IPS-NIHi11 (cell line): ENCODE measurements at regions not wholly inside any gene's neighbourhood (a gene's known extent, or its start where the extent isn't known, plus 50 kb on each side); places are given as distances from the start of the nearest gene placed in this dataset.
"Not testable (repeated sequence)": the region's sequence is repeated elsewhere in the genome, so short reads cannot be mapped to it uniquely, and the experiment has no call there.

ENCODE experiments used
- DNase-seq: peaks from one replicate; pipeline ENCODE4 v3.0.0; 2012; ENCODE audit warnings: mixed read lengths, low spot score

- no peak for DNase-seq
Measured at GRCh38 chr12:18794000-18794399, 56.1 kb downstream of the CAPZA3 start.

DNA sequence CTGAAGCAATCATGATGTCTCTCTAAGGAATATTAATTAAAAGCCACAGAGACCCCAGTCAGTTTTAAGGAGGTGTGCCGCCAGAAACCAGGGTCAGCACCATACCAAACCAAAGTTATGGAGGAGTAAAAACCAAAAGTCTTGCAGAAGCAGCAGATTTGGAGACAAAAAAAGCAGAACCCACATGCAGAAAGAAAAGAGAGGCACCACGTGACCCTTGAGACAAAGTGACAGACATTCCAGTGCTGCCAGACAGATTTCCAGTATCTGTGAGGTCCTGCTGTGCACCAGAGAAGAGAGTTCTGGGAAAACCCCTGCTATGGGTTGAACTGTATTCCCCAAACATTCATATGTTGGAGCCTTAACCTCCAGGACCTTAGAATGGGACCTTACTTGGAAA is 59.7 kb downstream of the CAPZA3 start:
- DNase-seq, result no peak

DNA sequence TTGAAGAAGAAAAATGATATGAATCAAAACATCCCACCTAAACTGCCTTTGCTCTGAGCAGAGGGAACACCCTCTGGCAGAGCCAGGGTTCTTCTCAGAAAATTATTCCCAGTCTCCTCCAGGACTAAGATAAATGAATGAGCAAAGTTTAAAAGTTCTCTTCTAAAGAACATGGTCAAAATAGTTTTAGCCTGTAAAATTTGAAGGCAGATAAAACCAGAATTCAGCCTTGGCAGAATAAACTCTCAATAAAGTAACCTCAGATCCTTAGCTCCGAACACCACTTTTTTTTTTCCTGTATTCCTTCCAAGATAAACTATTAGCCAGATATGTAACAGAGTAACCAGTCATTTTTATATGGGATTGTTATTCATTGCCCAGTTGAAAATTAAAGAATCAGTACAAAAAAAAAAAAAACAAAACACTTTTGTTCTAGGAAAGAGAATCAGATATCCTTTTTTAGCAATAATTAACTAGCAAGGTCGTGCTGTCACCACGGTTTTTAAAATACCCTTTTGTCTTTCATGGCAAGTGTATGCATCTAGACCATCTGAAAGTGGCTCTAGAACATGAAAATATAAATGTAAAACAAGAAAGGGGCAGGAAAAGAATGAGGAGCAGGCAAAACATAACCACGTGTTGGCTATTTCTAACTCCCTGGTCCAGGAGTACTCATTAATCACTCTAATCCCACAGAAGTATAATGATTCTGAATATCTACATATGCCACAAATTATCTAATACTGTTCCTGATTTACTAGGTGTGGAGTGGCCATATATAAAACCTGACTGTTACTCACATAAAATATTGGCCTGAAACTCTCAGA is 60.8 kb downstream of the CAPZA3 start:
- DNase-seq, result no peak

GRCh38 chr12:18799561-18799960 is 61.6 kb downstream of the CAPZA3 start:
- no peak for DNase-seq

DNA sequence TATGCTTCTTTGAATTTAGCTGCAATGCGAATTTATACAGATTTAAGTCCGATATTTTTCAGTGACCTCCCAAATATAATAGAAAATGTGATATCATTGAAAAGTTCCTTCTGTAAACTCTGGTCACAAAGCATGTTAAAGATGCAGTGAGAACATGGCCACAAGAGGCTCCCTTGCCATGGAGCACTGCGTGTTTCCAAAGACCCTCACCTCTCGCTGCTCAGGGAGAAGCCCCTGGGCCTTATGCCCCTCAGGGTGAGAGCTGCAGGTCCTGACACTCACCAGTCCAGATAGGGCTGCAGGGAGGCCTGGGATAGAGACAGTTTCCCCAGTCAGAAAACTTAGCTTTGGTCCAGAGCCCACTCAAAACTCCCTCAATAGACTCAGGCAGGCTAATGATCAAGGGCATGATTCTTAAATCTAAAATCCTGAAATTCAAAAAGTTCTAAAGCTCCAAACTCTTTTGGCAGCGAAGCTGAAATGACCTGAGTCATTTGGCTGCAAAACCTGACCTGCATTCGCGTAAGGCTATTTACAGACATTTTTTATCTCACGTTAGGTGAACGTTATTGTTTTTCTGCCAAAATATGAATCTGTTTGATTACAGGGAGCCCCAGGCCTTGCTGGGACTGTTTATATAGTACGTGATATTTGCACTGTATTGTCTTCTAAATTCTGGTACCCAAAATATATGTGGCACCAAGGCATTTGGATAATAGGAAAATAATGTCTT is 67.8 kb downstream of the CAPZA3 start:
- peak; percentile 55 for DNase-seq

- DNase-seq, result no peak
Measured at GRCh38 chr12:18807714-18808113, 69.8 kb downstream of the CAPZA3 start.

- no peak for DNase-seq
Measured at GRCh38 chr12:18808221-18808620, 70.3 kb downstream of the CAPZA3 start.

GRCh38 chr12:18810537-18811253 is 72.8 kb downstream of the CAPZA3 start:
- DNase-seq, result no peak

GRCh38 chr12:18811273-18811672 is 73.4 kb downstream of the CAPZA3 start:
- DNase-seq, result no peak

DNA sequence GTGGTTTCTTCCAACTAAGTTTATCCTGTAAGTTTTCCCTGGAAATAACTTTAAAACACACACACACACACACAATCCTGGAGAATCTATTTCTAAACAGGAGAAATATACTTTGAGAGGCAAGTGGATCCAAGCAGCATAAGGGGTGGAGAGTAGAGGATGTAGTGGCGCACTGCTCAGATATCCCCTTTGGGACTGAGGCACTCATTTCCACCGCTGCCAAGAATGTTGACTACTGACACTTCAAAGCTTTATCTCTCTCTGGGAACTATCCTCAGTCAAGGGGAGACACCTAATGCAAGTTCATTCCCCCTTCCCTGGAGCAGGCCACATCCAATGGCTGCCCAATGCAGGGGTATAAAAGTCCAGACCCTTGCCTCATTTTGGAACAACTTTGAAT is 75.8 kb downstream of the CAPZA3 start:
- DNase-seq, result no peak

GRCh38 chr12:18818579-18819268 is 80.8 kb downstream of the CAPZA3 start:
- DNase-seq, result no peak

DNA sequence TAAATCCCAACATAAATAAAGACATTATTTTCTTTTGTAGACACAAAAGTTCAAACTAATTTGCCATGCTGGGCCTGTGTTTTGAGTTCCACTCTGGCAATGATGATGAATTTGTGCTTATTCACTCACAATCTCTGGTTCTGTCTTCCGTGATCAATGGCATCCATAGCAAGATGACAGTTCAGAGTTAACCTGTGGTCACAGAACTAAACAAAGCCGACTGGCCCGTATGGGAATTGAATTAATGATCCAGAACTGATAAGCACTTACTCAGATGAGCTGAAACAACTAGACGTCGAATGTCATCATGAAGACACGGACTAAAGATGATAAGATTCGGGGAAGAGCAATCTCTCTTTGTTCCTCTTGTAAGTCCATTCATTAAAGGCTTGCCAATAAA is 81.6 kb downstream of the CAPZA3 start:
- DNase-seq, result no peak

DNA sequence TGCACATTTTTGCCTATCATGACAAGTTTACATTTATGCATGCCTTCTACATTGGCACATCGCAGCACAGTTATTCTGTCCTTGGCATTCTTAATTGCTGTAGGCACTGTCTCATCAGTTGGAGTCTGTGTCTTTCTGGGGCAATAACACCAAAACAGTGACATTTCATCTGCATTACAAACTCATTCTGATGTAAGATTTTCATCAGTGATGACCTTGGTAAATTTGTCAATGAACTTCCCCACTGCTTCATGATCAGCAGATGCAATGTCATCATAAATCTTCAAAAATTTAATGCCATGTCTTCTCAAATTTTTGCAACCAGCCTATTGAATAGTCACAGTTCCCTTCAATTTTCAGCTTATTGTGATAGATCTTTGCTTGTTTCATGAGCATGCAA is 85.5 kb downstream of the CAPZA3 start:
- no peak for DNase-seq

- DNase-seq, result no peak
Measured at GRCh38 chr12:18824287-18824686, 86.4 kb downstream of the CAPZA3 start.

GRCh38 chr12:18825138-18825537 is 87.2 kb downstream of the CAPZA3 start:
- no peak for DNase-seq

GRCh38 chr12:18827913-18828312 is 90.0 kb downstream of the CAPZA3 start:
- DNase-seq, result no peak

DNA sequence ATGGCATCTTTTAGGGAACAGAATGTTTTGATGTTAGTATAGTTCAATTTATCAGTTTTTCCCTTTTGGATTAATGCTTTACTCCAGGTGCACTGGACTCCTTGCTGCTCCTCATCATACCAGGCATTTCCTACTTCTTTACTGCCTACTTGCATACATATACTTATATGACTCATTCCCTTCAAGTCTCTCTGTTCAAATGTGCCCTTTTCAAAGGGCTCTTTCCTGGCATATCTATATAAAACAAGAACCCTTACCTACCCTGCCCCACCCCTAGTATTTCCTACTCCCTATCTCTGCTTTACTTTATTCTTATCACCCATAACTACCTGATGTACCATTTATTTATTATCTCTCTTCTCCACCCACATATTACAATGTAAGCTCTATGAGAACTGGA is 90.6 kb downstream of the CAPZA3 start:
- no peak for DNase-seq

DNA sequence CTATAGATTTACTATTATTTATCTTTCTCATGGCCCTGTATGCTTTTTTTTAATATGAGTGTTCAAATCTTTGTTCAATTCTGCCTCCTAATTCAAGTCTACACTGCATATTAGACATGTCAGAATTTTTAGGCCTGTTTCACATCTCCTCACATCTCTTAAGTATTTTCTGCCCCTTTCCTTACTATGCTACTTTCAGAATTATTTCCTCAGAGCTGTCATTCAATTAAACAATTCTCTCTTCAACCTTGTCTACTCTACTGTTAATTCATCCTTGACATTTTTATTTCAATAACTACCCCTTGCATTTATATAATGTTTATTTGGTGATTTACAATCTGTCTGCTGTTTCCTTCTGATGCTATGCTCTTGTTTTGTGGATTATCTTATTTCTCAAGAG is 91.1 kb downstream of the CAPZA3 start:
- DNase-seq, result no peak

DNA sequence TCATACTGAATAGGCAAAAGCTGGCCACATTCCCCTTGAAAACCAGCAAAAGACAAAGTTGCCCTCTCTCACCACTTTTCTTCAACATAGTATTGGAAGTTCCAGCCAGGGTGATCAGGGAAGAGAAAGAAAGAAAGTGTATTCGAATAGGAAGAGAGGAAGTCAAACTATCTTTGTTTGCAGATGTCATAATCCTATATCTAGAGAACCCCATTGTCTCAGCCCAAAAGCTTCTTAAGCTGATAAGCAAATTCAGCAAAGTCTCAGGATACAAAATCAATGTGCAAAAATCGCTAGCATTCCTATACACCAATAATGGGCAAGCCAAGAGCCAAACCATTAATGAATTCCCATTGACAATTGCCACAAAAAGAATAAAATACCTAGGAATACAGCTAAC is 95.0 kb downstream of the CAPZA3 start:
- DNase-seq, result not testable (repeated sequence)

DNA sequence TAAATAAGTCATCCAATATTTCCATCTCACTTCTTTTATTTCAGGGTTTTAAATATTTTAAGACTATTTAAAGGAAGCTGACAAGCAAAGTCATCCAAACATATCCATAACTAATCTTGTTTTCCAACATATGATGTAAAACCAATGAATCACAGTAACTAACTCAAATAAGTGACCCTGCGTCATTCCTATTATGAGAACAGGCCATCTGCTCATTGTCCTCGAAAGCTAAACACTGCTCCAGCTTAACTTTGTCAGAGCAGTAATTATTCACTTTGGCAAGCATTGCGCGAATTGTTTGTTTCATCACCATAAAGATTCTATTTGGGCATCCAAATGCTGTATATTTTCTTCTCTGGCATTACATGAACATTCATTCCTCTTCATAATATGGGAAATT is 99.1 kb downstream of the CAPZA3 start:
- no peak for DNase-seq

DNA sequence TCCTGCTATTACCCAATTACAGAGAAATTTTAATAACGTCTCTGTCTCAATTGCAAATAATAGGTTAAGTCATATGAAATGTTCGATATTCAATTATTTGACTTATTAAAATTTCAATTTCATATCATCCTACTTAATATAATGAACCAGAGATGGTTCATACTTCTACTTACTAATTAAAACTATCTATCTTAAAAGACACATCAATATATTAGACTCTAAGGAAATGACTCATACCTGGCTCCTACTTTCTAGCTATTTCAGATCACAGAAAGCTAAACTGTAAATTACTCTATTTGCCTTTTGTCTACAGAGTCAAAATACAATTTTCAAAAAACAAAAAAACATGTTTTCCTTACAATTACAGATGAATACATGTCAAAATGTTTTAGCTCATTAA is 99.6 kb downstream of the CAPZA3 start:
- DNase-seq, result no peak

GRCh38 chr12:18840997-18841396 is 103.1 kb downstream of the CAPZA3 start:
- not testable (repeated sequence) for DNase-seq
